GM19397 (cell line): ENCODE measurements at regions not wholly inside any gene's neighbourhood (a gene's known extent, or its start where the extent isn't known, plus 50 kb on each side); places are given as distances from the start of the nearest gene placed in this dataset.

ENCODE experiments used
- ATAC-seq: cut with Tn5 transposase; IDR thresholded peaks from one replicate; pipeline ENCODE4 v1.9.1; 2021; ENCODE audit warnings: mild to moderate bottlenecking, moderate library complexity; ENCODE audit not compliant: unreplicated experiment

- ATAC-seq = no peak
Measured at GRCh38 chr10:4456279-4456678, 369.7 kb upstream of the AKR1E2 start.

GRCh38 chr10:4453950-4454349, 372.1 kb upstream of the AKR1E2 start:
- no peak for ATAC-seq

- no peak for ATAC-seq
Measured at GRCh38 chr10:4453276-4453675, 372.7 kb upstream of the AKR1E2 start.

- ATAC-seq = no peak
Measured at GRCh38 chr10:4450981-4451908, 374.8 kb upstream of the AKR1E2 start.

- ATAC-seq = no peak
Measured at GRCh38 chr10:4450169-4450568, 375.8 kb upstream of the AKR1E2 start.

GRCh38 chr10:4448030-4448429, 378.0 kb upstream of the AKR1E2 start:
- ATAC-seq = no peak

- ATAC-seq = no peak
Measured at GRCh38 chr10:4443419-4443818, 382.6 kb upstream of the AKR1E2 start.

- no peak for ATAC-seq
Measured at GRCh38 chr10:4442296-4442695, 383.7 kb upstream of the AKR1E2 start.

GRCh38 chr10:4440260-4440659, 385.7 kb upstream of the AKR1E2 start:
- ATAC-seq = no peak

- ATAC-seq = no peak
Measured at GRCh38 chr10:4437791-4438190, 388.2 kb upstream of the AKR1E2 start.

GRCh38 chr10:4437061-4437460, 388.9 kb upstream of the AKR1E2 start:
- ATAC-seq = no peak

- ATAC-seq = no peak
Measured at GRCh38 chr10:4436103-4436502, 389.9 kb upstream of the AKR1E2 start.

GRCh38 chr10:4434516-4435071, 391.4 kb upstream of the AKR1E2 start:
- no peak for ATAC-seq

GRCh38 chr10:4434105-4434504, 391.9 kb upstream of the AKR1E2 start:
- no peak for ATAC-seq

GRCh38 chr10:4431114-4431863, 394.7 kb upstream of the AKR1E2 start:
- no peak for ATAC-seq

GRCh38 chr10:4429571-4429970, 396.4 kb upstream of the AKR1E2 start:
- ATAC-seq = no peak

GRCh38 chr10:4427532-4427931, 398.5 kb upstream of the AKR1E2 start:
- no peak for ATAC-seq

- no peak for ATAC-seq
Measured at GRCh38 chr10:4426866-4427265, 399.1 kb upstream of the AKR1E2 start.

- ATAC-seq = no peak
Measured at GRCh38 chr10:4409319-4409718, 416.7 kb upstream of the AKR1E2 start.

GRCh38 chr10:4407783-4408182, 418.2 kb upstream of the AKR1E2 start:
- no peak for ATAC-seq

- no peak for ATAC-seq
Measured at GRCh38 chr10:4405828-4406227, 420.2 kb upstream of the AKR1E2 start.
